NOMO-1 (cell line): ENCODE measurements at regions not wholly inside any gene's neighbourhood (a gene's known extent, or its start where the extent isn't known, plus 50 kb on each side); places are given as distances from the start of the nearest gene placed in this dataset.
A peak's percentile ranks its signal among the peaks of the same experiment; 100 is the strongest.

ENCODE experiments used
- DNase-seq, 2 experiments: peaks; one replicate each; lab custom pipeline; 2025; ENCODE audit not compliant: unreplicated experiment in 2 of 2; lab: John Stamatoyannopoulos, UW

GRCh38 chr6:71114986-71115385 is 158.1 kb upstream of the B3GAT2 start:
- peak; percentile 37 to 63 for DNase-seq

- DNase-seq: no peak
Observed at GRCh38 chr6:71119560-71119959, 162.7 kb upstream of the B3GAT2 start.

- DNase-seq: no peak
Observed at GRCh38 chr6:71123051-71123450, 165.6 kb upstream of the OGFRL1 start.

GRCh38 chr6:71124340-71124739 is 164.3 kb upstream of the OGFRL1 start:
- no peak for DNase-seq

- no peak for DNase-seq
Observed at GRCh38 chr6:71125216-71125615, 163.4 kb upstream of the OGFRL1 start.

GRCh38 chr6:71126506-71126905 is 162.1 kb upstream of the OGFRL1 start:
- no peak for DNase-seq

GRCh38 chr6:71127374-71127773 is 161.2 kb upstream of the OGFRL1 start:
- peak in 1 of 2 experiments; percentile 13 for DNase-seq

- DNase-seq: no peak
Observed at GRCh38 chr6:71130277-71130676, 158.3 kb upstream of the OGFRL1 start.

- no peak for DNase-seq
Observed at GRCh38 chr6:71134929-71135642, 153.5 kb upstream of the OGFRL1 start.

- no peak for DNase-seq
Observed at GRCh38 chr6:71137973-71138372, 150.6 kb upstream of the OGFRL1 start.

GRCh38 chr6:71138376-71138775 is 150.2 kb upstream of the OGFRL1 start:
- DNase-seq: no peak

GRCh38 chr6:71139249-71139648 is 149.4 kb upstream of the OGFRL1 start:
- no peak for DNase-seq

GRCh38 chr6:71153755-71154325 is 134.8 kb upstream of the OGFRL1 start:
- no peak for DNase-seq

GRCh38 chr6:71157345-71157744 is 131.3 kb upstream of the OGFRL1 start:
- no peak for DNase-seq

GRCh38 chr6:71164890-71165289 is 123.7 kb upstream of the OGFRL1 start:
- no peak for DNase-seq

- DNase-seq: no peak
Observed at GRCh38 chr6:71168233-71168765, 120.3 kb upstream of the OGFRL1 start.

GRCh38 chr6:71171497-71172070 is 117.0 kb upstream of the OGFRL1 start:
- no peak for DNase-seq

- no peak for DNase-seq
Observed at GRCh38 chr6:71179249-71179885, 109.2 kb upstream of the OGFRL1 start.

GRCh38 chr6:71181565-71181964 is 107.0 kb upstream of the OGFRL1 start:
- DNase-seq: no peak

GRCh38 chr6:71187141-71187540 is 101.5 kb upstream of the OGFRL1 start:
- no peak for DNase-seq

GRCh38 chr6:71190809-71191208 is 97.8 kb upstream of the OGFRL1 start:
- peak; percentile 11 to 28 for DNase-seq

- no peak for DNase-seq
Observed at GRCh38 chr6:71194724-71195123, 93.9 kb upstream of the OGFRL1 start.
